NCI-H2196 (cell line): ENCODE measurements at regions not wholly inside any gene's neighbourhood (a gene's known extent, or its start where the extent isn't known, plus 50 kb on each side); places are given as distances from the start of the nearest gene placed in this dataset.
A peak's percentile ranks its signal among the peaks of the same experiment; 100 is the strongest.

ENCODE experiments used
- DNase-seq: peaks from one replicate; lab custom pipeline; 2025; ENCODE audit not compliant: unreplicated experiment; lab: John Stamatoyannopoulos, UW

- no peak for DNase-seq
These were observed 106.3 kb upstream of the JUN start for GRCh38 chr1:58890113-58890512.

GRCh38 chr1:58890609-58891008 is 106.8 kb upstream of the JUN start:
- DNase-seq, result no peak

- no peak for DNase-seq
These were observed 107.5 kb upstream of the JUN start for GRCh38 chr1:58891347-58891746.

- no peak for DNase-seq
These were observed 109.5 kb upstream of the JUN start for GRCh38 chr1:58893257-58893869.

- no peak for DNase-seq
These were observed 111.2 kb upstream of the JUN start for GRCh38 chr1:58895082-58895481.

- DNase-seq, result no peak
These were observed 111.8 kb upstream of the JUN start for GRCh38 chr1:58895559-58896145.

GRCh38 chr1:58896246-58897183 is 112.7 kb upstream of the JUN start:
- peak; percentile 66 for DNase-seq

- no peak for DNase-seq
These were observed 115.1 kb upstream of the JUN start for GRCh38 chr1:58898739-58899586.

GRCh38 chr1:58899587-58900271 is 115.9 kb upstream of the JUN start:
- no peak for DNase-seq

- DNase-seq, result no peak
These were observed 116.5 kb upstream of the JUN start for GRCh38 chr1:58900396-58900795.

GRCh38 chr1:58901008-58901407 is 117.2 kb upstream of the JUN start:
- DNase-seq, result peak; percentile 13

- no peak for DNase-seq
These were observed 119.1 kb upstream of the JUN start for GRCh38 chr1:58902830-58903513.

GRCh38 chr1:58903514-58904298 is 119.9 kb upstream of the JUN start:
- peak; percentile 91 for DNase-seq

- DNase-seq, result no peak
These were observed 120.7 kb upstream of the JUN start for GRCh38 chr1:58904299-58905125.

GRCh38 chr1:58905126-58905490 is 121.3 kb upstream of the JUN start:
- DNase-seq, result no peak

GRCh38 chr1:58905628-58906221 is 121.9 kb upstream of the JUN start:
- no peak for DNase-seq

GRCh38 chr1:58907398-58907797 is 123.6 kb upstream of the JUN start:
- DNase-seq, result no peak
